K562 (cell line): ENCODE measurements at regions not wholly inside any gene's neighbourhood (a gene's known extent, or its start where the extent isn't known, plus 50 kb on each side); places are given as distances from the start of the nearest gene placed in this dataset.

ENCODE experiments used
- ATAC-seq: fragments of 200-7000 bp; cut with Tn5 transposase; 3 replicates; pipeline ENCODE4 v1.9.1; 2020; ENCODE audit warnings: moderate library complexity
- BruUV-seq: library from RNA; stranded (reverse); fragments of 400-500 nt; replicated peaks from 2 replicates; lab custom pipeline; 2021; lab: Mats Ljungman, UMichigan
- CTCF ChIA-PET: fragments of 300-600 bp; formaldehyde crosslinking; extraction: SDS; loops from one replicate; lab custom pipeline; 2021; ENCODE audit warnings: low intra/inter-chr PET ratio; lab: Yijun Ruan, JAX
- POLR2A ChIA-PET: fragments of 300-600, 350-650 bp; sonication (Branson Sonifier 250); formaldehyde crosslinking; extraction: SDS; loops from one replicate; lab custom pipeline; 2021; ENCODE audit warnings: antibody characterized with exemption, inconsistent platforms; lab: Yijun Ruan, JAX
- DNase-seq, 4 experiments: peaks; one replicate each; pipeline versions ENCODE4 v3.0.0 to v3.0.0-alpha.2; 2011 to 2018; ENCODE audit warnings: low spot score in 3 of 4, mixed read lengths in 3 of 4; ENCODE audit errors: extremely low read depth in 1 of 4
- FAIRE-seq: peaks from 2 replicates; lab custom pipeline; 2011; peaks lifted over from hg19 to GRCh38; lab: Jason Lieb, UNC
- H2AFZ ChIP-seq: 2 replicates; pipeline ENCODE4 v1.6.0; 2011; ENCODE audit warnings: low read depth, low read length, control low read depth, inconsistent platforms
- H3K27ac ChIP-seq: fragments of 200-600 bp; 3 replicates; pipeline ENCODE4 v1.8.0; 2011; ENCODE audit warnings: low read depth, mild to moderate bottlenecking, control low read depth, inconsistent platforms, low read length, moderate library complexity, mixed read lengths; ENCODE audit errors: extremely low read depth
- H3K27me3 ChIP-seq, 2 experiments: fragments of 300-600 bp in 1 of 2; 2 replicates in 1 of 2; 3 replicates in 1 of 2; pipeline versions ENCODE4 v1.6.0 to v1.8.0; 2011; ENCODE audit warnings: inconsistent platforms in 2 of 2, low read length in 2 of 2, mild to moderate bottlenecking in 1 of 2, mixed read lengths in 1 of 2, moderate library complexity in 1 of 2; ENCODE audit not compliant: control insufficient read depth in 2 of 2, insufficient read depth in 2 of 2
- H3K36me3 ChIP-seq: fragments of 300-600 bp; 3 replicates; pipeline ENCODE4 v1.8.0; 2011; ENCODE audit warnings: mild to moderate bottlenecking, low read length, inconsistent platforms; ENCODE audit not compliant: control insufficient read depth, insufficient read depth
- H3K4me1 ChIP-seq, 2 experiments: fragments of 200-600 bp in 1 of 2; replicated peaks in 1 of 2; 2 replicates in 1 of 2; 3 replicates in 1 of 2; pipeline versions ENCODE4 v1.5.1 to v1.8.0; 2011; ENCODE audit warnings: inconsistent platforms in 2 of 2, low read length in 2 of 2, mild to moderate bottlenecking in 1 of 2, mixed read lengths in 1 of 2, moderate library complexity in 1 of 2; ENCODE audit not compliant: control insufficient read depth in 2 of 2, insufficient read depth in 2 of 2
- H3K4me2 ChIP-seq: 2 replicates; pipeline ENCODE4 v1.6.1; 2011; ENCODE audit warnings: low read length, control low read depth, inconsistent platforms, mixed read lengths; ENCODE audit not compliant: insufficient read depth
- H3K4me3 ChIP-seq: fragments of 200-600 bp; sonication (generic), shearing (Covaris generic); 2 replicates; pipeline ENCODE4 v1.5.1; 2016; ENCODE audit warnings: control low read depth, inconsistent platforms
- H3K79me2 ChIP-seq: fragments of 200-600 bp; 3 replicates; pipeline ENCODE4 v1.8.0; 2011; ENCODE audit warnings: low read length, inconsistent platforms; ENCODE audit not compliant: control insufficient read depth, insufficient read depth
- H3K9ac ChIP-seq, 2 experiments: 2 replicates each; pipeline versions ENCODE4 v1.6.0 to v1.6.1; 2011; ENCODE audit warnings: low read depth in 2 of 2, low read length in 2 of 2, control low read depth in 1 of 2, inconsistent platforms in 1 of 2, mild to moderate bottlenecking in 1 of 2, mixed read lengths in 1 of 2; ENCODE audit not compliant: insufficient read depth in 1 of 2
- H3K9me1 ChIP-seq: one replicate; pipeline ENCODE4 v1.6.0; 2011; ENCODE audit warnings: inconsistent platforms, mild to moderate bottlenecking, low read length, moderate library complexity; ENCODE audit not compliant: control insufficient read depth, insufficient read depth
- H3K9me3 ChIP-seq: replicated peaks from 2 replicates; pipeline ENCODE4 v1.5.1; 2011; ENCODE audit warnings: low read depth, low read length, inconsistent platforms; ENCODE audit not compliant: control insufficient read depth, insufficient read depth
- H4K20me1 ChIP-seq: replicated peaks from 2 replicates; pipeline ENCODE4 v1.6.1; 2011; ENCODE audit warnings: low read length, inconsistent platforms, mixed read lengths; ENCODE audit not compliant: control insufficient read depth, insufficient read depth
- FIP1L1 ChIP-seq: fragments of 200-400 bp; formaldehyde crosslinking; IDR thresholded peaks from 2 replicates; pipeline ENCODE4 v1.6.1; 2018; ENCODE audit warnings: mild to moderate bottlenecking, low read depth, low read length; ENCODE audit not compliant: poor library complexity, severe bottlenecking
- HMG20A ChIP-seq: fragments of 450-650 bp; formaldehyde crosslinking; conservative IDR thresholded peaks from 2 replicates; pipeline ENCODE4 v1.4.0; 2020; ENCODE audit warnings: mild to moderate bottlenecking, mixed read lengths
- POLR2H ChIP-seq: IDR thresholded peaks from 2 replicates; pipeline ENCODE4 v1.6.1; 2016; ENCODE audit warnings: missing genetic modification characterization, low read depth, mild to moderate bottlenecking, control low read depth, missing compliant biosample characterization, moderate library complexity
- PTRF ChIP-seq: fragments of 450-650 bp; IDR thresholded peaks from 2 replicates; pipeline ENCODE4 v1.6.1; 2016; ENCODE audit warnings: mild to moderate bottlenecking, missing genetic modification characterization, missing compliant biosample characterization
- RNF2 ChIP-seq: sonication (generic); IDR thresholded peaks from 2 replicates; pipeline ENCODE4 v1.6.1; 2016
- SMARCA5 ChIP-seq: fragments of 450-650 bp; IDR thresholded peaks from 2 replicates; pipeline ENCODE4 v1.6.1; 2016
- TBL1XR1 ChIP-seq, 2 experiments: IDR thresholded peaks; 2 replicates each; pipeline ENCODE4 v1.6.1; 2012; ENCODE audit warnings: improper control_type of control experiment in 2 of 2, low read length in 2 of 2, mild to moderate bottlenecking in 1 of 2
- TBP ChIP-seq: optimal IDR thresholded peaks from 2 replicates; pipeline ENCODE3; 2011; ENCODE audit warnings: low read depth, low read length, improper control_type of control experiment
- XRCC4 ChIP-seq: IDR thresholded peaks from one replicate; pipeline ENCODE4 v1.6.1; 2011; ENCODE audit not compliant: insufficient read depth, insufficient read length; ENCODE audit errors: extremely low read depth
- ZNF224 ChIP-seq: sonication (generic); formaldehyde crosslinking; IDR thresholded peaks from 2 replicates; pipeline ENCODE4 v1.8.0; 2022; ENCODE audit warnings: mild to moderate bottlenecking, missing genetic modification reagents
- ZNF41 ChIP-seq: fragments of 250-450 bp; sonication (Bioruptor Pico); conservative IDR thresholded peaks from 2 replicates; pipeline ENCODE4 v1.4.0; 2020; ENCODE audit warnings: mild to moderate bottlenecking
- ZZZ3 ChIP-seq: fragments of 450-650 bp; IDR thresholded peaks from 2 replicates; pipeline ENCODE4 v1.6.1; 2016; ENCODE audit warnings: antibody characterized with exemption, mild to moderate bottlenecking, moderate library complexity
- WGBS: fragments of 100-300 bp; shearing (Covaris generic); methylation state at CpG from one replicate; pipeline ENCODE4 v1.1.6; 2016; ENCODE audit warnings: low coverage, mixed read lengths; ENCODE audit not compliant: insufficient coverage; ENCODE audit errors: missing lambda C conversion rate; 5-methylcytosine and 5-hydroxymethylcytosine counted together
- in situ Hi-C: fragments of 300-500 bp; cut with MboI; formaldehyde crosslinking; loops from 4 replicates; pipeline ENCODE4 v1.15.0; 2018; ENCODE audit warnings: inconsistent platforms, mixed read lengths
- intact Hi-C: fragments of 100-400 bp; cut with micrococcal nuclease; formaldehyde crosslinking; loops from 2 replicates; pipeline ENCODE4 v1.14.2; 2022
- TF ChIP-seq, protein P1 (sequence below): fragments of 250-450 bp; sonication (Bioruptor Pico); IDR thresholded peaks from 2 replicates; pipeline ENCODE4 v1.6.1; 2021; ENCODE audit warnings: mild to moderate bottlenecking
- TF ChIP-seq, protein P2 (sequence below), 2 experiments: fragments of 450-650 bp; IDR thresholded peaks; 2 replicates each; pipeline ENCODE4 v1.6.1; 2016
- TF ChIP-seq, protein P3 (sequence below): sonication (generic); formaldehyde crosslinking; IDR thresholded peaks from 2 replicates; pipeline ENCODE4 v1.4.0; 2020; ENCODE audit warnings: mild to moderate bottlenecking, missing genetic modification reagents

DNA sequence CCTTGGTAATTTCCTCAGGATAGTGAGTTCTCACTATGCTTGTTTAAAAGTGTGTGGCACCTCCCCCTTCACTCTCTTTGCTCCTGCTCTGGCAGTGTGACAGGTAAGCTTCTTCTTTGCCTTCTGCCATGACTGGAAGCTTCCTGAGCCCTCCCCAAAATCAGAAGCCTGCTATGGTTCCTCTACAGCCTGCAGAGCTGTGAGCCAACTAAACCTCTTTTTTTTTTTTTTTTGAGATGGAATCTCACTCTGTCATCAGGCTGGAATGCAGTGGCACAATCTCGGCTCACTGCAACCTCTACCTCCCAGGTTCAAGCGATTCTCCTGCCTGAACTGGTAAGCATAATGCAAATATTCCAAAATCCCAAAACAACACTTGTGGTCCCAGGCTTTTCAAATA, 80.0 kb downstream of the SOWAHC start:
- Histone ChIP-seq H3K4me1 (no peaks in the 10 kb centered on the region), H3K36me3 (no peaks in the 10 kb centered on the region), H3K9ac (no peak overlapping the region), H3K4me2 (no peak overlapping the region), H3K9me3 (no peaks in the 10 kb centered on the region), H2AFZ (no peak overlapping the region), H3K27me3 (peaks cover 0 to 3% of the 10 kb centered on the region in 2 experiments; a peak in 2 of 5 replicates), H3K79me2 (no peaks in the 10 kb centered on the region), H4K20me1 (no peaks in the 10 kb centered on the region), H3K4me3 (no peak overlapping the region), H3K9me1 (no peaks in the 10 kb centered on the region), H3K27ac (no peak overlapping the region)
- no peak for FAIRE-seq
- no peak for DNase-seq
- TF ChIP-seq, protein P1, sequence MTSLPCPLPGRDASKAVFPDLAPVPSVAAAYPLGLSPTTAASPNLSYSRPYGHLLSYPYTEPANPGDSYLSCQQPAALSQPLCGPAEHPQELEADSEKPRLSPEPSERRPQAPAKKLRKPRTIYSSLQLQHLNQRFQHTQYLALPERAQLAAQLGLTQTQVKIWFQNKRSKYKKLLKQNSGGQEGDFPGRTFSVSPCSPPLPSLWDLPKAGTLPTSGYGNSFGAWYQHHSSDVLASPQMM, result no peak
- no peak for TF ChIP-seq PTRF (tag)
- no peak for TF ChIP-seq SMARCA5
- TF ChIP-seq TBL1XR1 (IDR thresholded peaks at IDR 0.05; ENCODE audit: low read length in 2 of 2), result no peak
- no peak for TF ChIP-seq TBP
- no peak for TF ChIP-seq ZNF41
- no peak for TF ChIP-seq ZZZ3
- TF ChIP-seq ZNF224 (CRISPR knock-in tag), result no peak
- no peak for TF ChIP-seq XRCC4
- TF ChIP-seq RNF2, result no peak
- TF ChIP-seq HMG20A (CRISPR knock-in tag), result no peak
- no peak for TF ChIP-seq POLR2H (tag)
- TF ChIP-seq, protein P2, sequence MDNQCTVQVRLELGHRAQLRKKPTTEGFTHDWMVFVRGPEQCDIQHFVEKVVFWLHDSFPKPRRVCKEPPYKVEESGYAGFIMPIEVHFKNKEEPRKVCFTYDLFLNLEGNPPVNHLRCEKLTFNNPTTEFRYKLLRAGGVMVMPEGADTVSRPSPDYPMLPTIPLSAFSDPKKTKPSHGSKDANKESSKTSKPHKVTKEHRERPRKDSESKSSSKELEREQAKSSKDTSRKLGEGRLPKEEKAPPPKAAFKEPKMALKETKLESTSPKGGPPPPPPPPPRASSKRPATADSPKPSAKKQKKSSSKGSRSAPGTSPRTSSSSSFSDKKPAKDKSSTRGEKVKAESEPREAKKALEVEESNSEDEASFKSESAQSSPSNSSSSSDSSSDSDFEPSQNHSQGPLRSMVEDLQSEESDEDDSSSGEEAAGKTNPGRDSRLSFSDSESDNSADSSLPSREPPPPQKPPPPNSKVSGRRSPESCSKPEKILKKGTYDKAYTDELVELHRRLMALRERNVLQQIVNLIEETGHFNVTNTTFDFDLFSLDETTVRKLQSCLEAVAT (IDR thresholded peaks at IDR 0.05), result no peak
- no peak for TF ChIP-seq FIP1L1
- TF ChIP-seq, protein P3, sequence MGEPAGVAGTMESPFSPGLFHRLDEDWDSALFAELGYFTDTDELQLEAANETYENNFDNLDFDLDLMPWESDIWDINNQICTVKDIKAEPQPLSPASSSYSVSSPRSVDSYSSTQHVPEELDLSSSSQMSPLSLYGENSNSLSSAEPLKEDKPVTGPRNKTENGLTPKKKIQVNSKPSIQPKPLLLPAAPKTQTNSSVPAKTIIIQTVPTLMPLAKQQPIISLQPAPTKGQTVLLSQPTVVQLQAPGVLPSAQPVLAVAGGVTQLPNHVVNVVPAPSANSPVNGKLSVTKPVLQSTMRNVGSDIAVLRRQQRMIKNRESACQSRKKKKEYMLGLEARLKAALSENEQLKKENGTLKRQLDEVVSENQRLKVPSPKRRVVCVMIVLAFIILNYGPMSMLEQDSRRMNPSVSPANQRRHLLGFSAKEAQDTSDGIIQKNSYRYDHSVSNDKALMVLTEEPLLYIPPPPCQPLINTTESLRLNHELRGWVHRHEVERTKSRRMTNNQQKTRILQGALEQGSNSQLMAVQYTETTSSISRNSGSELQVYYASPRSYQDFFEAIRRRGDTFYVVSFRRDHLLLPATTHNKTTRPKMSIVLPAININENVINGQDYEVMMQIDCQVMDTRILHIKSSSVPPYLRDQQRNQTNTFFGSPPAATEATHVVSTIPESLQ (CRISPR knock-in tag), result no peak
- ChIA-PET POLR2A (no interaction called here), CTCF (no interaction called here)
- intact Hi-C loops (no loop called here), in situ Hi-C loops (no loop called here)
- WGBS, result 0% methylated on average over 2 of the region's 2 CpGs
- no TSS peak for BruUV-seq
- no peak for ATAC-seq
